GM12874 (cell line): ENCODE measurements at regions not wholly inside any gene's neighbourhood (a gene's known extent, or its start where the extent isn't known, plus 50 kb on each side); places are given as distances from the start of the nearest gene placed in this dataset.

ENCODE experiments used
- TF ChIP-seq, protein P1 (sequence below): IDR thresholded peaks from 2 replicates; pipeline ENCODE4 v1.5.1; 2011; ENCODE audit warnings: low read depth, mild to moderate bottlenecking, control low read depth, low read length, moderate library complexity; ENCODE audit not compliant: insufficient read depth

DNA sequence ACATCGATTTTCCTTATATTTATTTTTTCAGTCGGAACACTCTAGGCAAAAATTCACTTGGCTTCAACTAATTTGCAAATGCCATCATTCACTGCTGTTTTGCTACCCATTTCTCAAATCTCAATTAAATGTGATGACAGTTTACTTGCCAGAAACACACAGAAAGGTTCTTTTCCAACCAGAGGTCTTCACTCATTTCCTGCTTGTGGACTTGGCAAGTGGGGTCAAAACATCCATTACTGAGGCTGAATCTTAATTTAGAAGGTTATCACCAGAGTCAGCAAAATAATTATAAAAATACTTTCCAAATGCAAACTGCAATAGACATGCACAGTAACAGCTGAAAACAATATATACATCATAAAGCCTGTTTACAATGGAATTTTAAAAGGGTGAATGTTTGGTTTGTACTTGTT is 625.4 kb upstream of the TBL1XR1 start:
- TF ChIP-seq, protein P1, sequence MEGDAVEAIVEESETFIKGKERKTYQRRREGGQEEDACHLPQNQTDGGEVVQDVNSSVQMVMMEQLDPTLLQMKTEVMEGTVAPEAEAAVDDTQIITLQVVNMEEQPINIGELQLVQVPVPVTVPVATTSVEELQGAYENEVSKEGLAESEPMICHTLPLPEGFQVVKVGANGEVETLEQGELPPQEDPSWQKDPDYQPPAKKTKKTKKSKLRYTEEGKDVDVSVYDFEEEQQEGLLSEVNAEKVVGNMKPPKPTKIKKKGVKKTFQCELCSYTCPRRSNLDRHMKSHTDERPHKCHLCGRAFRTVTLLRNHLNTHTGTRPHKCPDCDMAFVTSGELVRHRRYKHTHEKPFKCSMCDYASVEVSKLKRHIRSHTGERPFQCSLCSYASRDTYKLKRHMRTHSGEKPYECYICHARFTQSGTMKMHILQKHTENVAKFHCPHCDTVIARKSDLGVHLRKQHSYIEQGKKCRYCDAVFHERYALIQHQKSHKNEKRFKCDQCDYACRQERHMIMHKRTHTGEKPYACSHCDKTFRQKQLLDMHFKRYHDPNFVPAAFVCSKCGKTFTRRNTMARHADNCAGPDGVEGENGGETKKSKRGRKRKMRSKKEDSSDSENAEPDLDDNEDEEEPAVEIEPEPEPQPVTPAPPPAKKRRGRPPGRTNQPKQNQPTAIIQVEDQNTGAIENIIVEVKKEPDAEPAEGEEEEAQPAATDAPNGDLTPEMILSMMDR = no peak

DNA sequence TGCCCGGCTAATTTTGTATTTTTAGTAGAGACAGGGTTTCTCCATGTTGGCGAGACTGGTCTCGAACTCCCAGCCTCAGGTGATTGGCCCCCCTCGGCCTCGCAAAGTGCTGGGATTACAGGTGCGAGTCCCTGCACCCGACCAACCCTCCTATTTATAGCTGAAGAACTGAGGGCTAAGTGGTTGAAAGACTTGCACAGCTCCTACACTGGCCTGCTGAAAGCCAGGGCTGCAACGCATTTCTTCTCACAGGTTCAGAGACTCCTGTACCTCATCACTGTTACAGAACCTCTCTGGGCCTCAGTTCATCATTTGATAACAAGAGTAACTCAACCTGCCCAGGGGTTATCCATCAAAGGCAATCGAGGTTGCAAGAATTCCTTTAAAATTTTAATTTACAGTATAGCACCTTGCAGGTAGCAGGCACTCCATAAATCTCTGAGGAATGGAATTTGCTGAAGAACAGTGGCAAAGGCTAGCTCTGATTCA is 626.5 kb upstream of the TBL1XR1 start:
- TF ChIP-seq, protein P1 = no peak

DNA sequence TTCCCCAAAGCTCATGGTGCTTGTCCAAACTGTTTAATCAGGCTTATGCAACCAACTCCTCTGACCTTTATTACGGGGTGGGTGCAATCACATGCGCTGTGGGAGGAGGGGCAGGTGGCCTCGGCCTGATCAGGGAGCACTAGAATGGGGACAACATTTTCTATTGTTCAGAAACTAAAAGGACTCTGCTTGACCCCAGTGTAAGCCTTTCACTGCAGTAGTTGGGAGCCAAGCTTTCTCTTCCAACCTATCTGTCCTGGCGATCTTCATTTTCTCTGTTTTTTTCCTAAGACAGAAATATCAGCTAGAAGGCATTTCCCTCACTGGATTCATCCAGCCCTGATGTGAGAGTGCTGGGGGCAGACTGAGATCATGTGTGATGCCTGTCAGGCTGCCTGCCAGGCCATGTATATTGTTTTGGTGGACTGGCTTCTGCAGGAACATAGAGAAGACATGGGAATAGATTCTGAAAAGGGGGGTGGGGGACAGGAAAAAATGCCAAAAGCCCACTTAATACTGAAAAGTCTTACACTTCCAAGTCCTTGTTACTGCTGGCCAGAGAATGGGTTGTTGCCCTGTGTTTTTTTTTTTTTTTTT is 627.0 kb upstream of the TBL1XR1 start:
- TF ChIP-seq, protein P1 = no peak

DNA sequence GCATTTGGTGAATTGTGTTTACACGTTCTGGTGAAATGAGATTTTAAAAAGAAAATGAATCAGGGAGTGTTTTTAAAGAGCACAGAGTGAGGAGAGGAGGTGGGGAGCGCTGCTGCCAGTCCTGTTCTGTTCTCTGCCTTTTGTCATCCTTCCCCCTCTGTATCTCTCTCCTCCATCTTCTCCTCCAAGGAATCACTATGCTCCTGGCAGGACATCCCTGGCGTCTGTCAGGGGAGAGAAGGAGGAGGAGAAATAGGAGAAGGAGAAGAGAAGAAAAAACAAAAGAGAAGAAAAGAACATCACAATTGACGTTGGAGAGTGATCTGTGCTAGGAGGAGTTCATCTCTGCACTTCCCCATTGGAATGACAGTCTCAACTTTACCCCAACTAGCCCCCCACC is 627.6 kb upstream of the TBL1XR1 start:
- TF ChIP-seq, protein P1 = no peak

DNA sequence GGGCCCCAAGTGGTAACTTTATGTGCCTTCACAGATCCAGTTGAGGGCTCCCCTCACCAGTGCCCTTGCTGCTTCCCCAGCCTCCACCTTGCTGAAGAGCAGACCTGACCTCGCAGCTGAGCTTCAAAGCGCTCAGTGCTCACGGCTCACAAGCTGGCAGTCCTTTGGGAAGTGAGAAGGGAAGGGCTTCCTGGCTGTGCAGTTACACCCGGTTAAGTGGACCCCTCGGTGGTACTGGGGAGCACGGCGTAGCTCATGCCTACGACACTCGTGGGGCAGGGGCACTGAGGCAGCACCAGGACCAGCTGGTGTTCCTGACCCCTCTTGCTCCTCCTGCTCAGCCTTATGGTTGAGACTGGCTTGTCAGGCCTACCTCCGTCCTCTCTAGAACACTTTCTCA is 629.0 kb upstream of the TBL1XR1 start:
- TF ChIP-seq, protein P1 = no peak

DNA sequence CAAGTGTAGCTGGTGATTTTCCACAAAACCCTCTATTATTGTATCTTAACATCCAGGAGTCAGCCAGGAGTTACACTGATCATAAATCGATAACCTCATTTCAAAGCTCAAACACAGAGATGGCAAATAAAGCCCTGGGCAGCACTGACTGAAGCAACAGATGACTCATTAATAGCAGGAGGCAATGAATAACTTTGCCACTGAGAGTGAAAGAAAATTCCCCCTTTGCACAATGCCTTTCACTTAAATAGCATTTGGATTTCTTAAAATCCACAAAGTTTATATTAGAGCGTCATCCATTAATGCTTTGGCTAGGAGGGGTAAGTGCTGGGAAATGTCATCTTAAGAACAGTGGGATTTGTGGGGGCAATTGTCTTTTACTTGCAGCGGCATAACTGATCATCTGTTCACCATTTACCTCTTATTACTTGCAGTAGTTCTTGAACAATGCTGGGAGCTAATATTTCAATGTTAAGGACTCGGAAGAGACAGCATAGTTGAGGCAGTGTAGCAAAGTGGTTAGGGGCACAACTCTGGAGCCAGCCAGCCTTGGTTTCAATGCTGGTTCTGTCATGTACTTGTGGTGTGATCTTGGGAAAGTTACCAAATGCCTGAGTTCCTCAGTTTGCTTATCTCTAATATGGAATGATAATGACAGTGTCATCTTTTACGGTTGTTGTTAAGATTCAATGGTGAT is 630.4 kb upstream of the TBL1XR1 start:
- TF ChIP-seq, protein P1 = no peak

DNA sequence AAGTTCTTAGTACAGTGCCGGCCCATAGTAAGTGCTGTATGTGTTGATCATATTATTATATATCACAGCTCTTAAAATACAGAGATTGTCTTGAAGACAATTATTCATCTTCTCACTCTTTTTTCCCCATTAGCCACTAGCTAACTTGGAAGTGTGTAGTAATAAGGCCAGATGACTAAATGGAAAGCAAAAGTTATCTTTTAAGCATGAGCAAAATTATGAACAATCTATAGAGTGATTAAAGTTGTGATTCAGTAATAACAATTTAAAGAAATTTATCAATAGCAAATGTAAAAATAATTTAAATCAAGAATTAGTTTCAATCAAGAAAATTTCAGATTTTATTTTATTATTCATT is 630.9 kb upstream of the TBL1XR1 start:
- TF ChIP-seq, protein P1 = no peak
